CD14-positive monocyte (primary cell): ENCODE measurements at regions not wholly inside any gene's neighbourhood (a gene's known extent, or its start where the extent isn't known, plus 50 kb on each side); places are given as distances from the start of the nearest gene placed in this dataset.

Experiments used
- DNase-seq, 3 donors: peaks; one replicate each; pipeline ENCODE4 v3.0.0-alpha.2; 2011 to 2022
- H2AFZ ChIP-seq: 2 replicates; pipeline ENCODE4 v1.6.0; 2012; ENCODE audit warnings: mild to moderate bottlenecking, low read depth, low read length, inconsistent platforms; ENCODE audit not compliant: insufficient read depth, poor library complexity, severe bottlenecking
- H3K27ac ChIP-seq, 2 donors: 1 replicate in 1 of 2; 2 replicates in 1 of 2; pipeline ENCODE4 v1.5.1; 2012 to 2013; ENCODE audit warnings: low read length in 2 of 2, control low read depth in 1 of 2, inconsistent platforms in 1 of 2, low read depth in 1 of 2, mild to moderate bottlenecking in 1 of 2
- H3K27me3 ChIP-seq, 2 donors: one replicate each; pipeline versions ENCODE4 v1.6.0 to v1.6.1; 2011 to 2013; ENCODE audit warnings: low read length in 2 of 2; ENCODE audit not compliant: control insufficient read depth in 2 of 2, insufficient read depth in 2 of 2
- H3K36me3 ChIP-seq, 2 donors: replicated peaks in 1 of 2; 1 replicate in 1 of 2; 2 replicates in 1 of 2; pipeline versions ENCODE4 v1.5.1 to v1.6.1; 2012 to 2013; ENCODE audit warnings: low read length in 2 of 2, control low read depth in 1 of 2, inconsistent platforms in 1 of 2, mild to moderate bottlenecking in 1 of 2; ENCODE audit not compliant: insufficient read depth in 2 of 2, control insufficient read depth in 1 of 2
- H3K4me1 ChIP-seq, 2 donors: 1 replicate in 1 of 2; 2 replicates in 1 of 2; pipeline versions ENCODE4 v1.5.1 to v1.6.1; 2012 to 2013; ENCODE audit warnings: low read length in 2 of 2, control low read depth in 1 of 2, inconsistent platforms in 1 of 2, mild to moderate bottlenecking in 1 of 2, moderate library complexity in 1 of 2; ENCODE audit not compliant: insufficient read depth in 2 of 2, control insufficient read depth in 1 of 2
- H3K4me2 ChIP-seq: replicated peaks from 2 replicates; pipeline ENCODE3; 2012; ENCODE audit warnings: low read length, moderate library complexity, mild to moderate bottlenecking; ENCODE audit not compliant: poor library complexity, severe bottlenecking; ENCODE audit errors: extremely low read depth
- H3K4me3 ChIP-seq, 3 experiments: fragments of 200-600 bp in 1 of 3; sonication (generic) in 1 of 3; replicated peaks in 1 of 3; 1 replicate in 2 of 3; 2 replicates in 1 of 3; pipeline ENCODE4 v1.5.1; 2011 to 2013; ENCODE audit warnings: low read length in 3 of 3, mild to moderate bottlenecking in 3 of 3, control low read depth in 2 of 3, low read depth in 2 of 3, inconsistent platforms in 1 of 3, moderate library complexity in 1 of 3
- H3K79me2 ChIP-seq: 2 replicates; pipeline ENCODE4 v1.6.0; 2012; ENCODE audit warnings: mild to moderate bottlenecking, control low read depth, inconsistent platforms, low read length, moderate library complexity; ENCODE audit not compliant: insufficient read depth
- H3K9ac ChIP-seq: 2 replicates; pipeline ENCODE4 v1.6.0; 2017; ENCODE audit warnings: low read length, mild to moderate bottlenecking; ENCODE audit not compliant: insufficient read depth, poor library complexity, severe bottlenecking
- H3K9me3 ChIP-seq, 2 donors: replicated peaks in 1 of 2; 1 replicate in 1 of 2; 2 replicates in 1 of 2; pipeline versions ENCODE4 v1.5.1 to v1.6.1; 2012 to 2013; ENCODE audit warnings: low read length in 2 of 2, control low read depth in 1 of 2; ENCODE audit not compliant: control insufficient read depth in 1 of 2, insufficient read depth in 1 of 2
- H4K20me1 ChIP-seq: 2 replicates; pipeline ENCODE4 v1.6.0; 2012; ENCODE audit warnings: mild to moderate bottlenecking, low read length, control low read depth, moderate library complexity; ENCODE audit not compliant: insufficient read depth
- H3K27ac Mint-ChIP-seq, 7 donors: one replicate each; pipeline ENCODE4 v1.8.0; 2020; ENCODE audit warnings: mild to moderate bottlenecking in 7 of 7, mixed read lengths in 7 of 7, moderate library complexity in 6 of 7, inconsistent platforms in 2 of 7
- H3K27me3 Mint-ChIP-seq, 3 donors: one replicate each; pipeline ENCODE4 v1.8.0; 2021 to 2022; ENCODE audit warnings: low read depth in 3 of 3, mild to moderate bottlenecking in 3 of 3, mixed read lengths in 3 of 3, moderate library complexity in 3 of 3, inconsistent platforms in 1 of 3
- H3K36me3 Mint-ChIP-seq, 2 donors: one replicate each; pipeline ENCODE4 v1.8.0; 2020; ENCODE audit warnings: mixed read lengths in 2 of 2, inconsistent platforms in 1 of 2, mild to moderate bottlenecking in 1 of 2
- H3K4me1 Mint-ChIP-seq: one replicate; pipeline ENCODE4 v1.8.0; 2020; ENCODE audit warnings: mild to moderate bottlenecking, mixed read lengths
- H3K4me3 Mint-ChIP-seq, 2 donors: one replicate each; pipeline ENCODE4 v1.8.0; 2020; ENCODE audit warnings: mild to moderate bottlenecking in 2 of 2, mixed read lengths in 2 of 2, moderate library complexity in 1 of 2
- H3K9me3 Mint-ChIP-seq, 7 donors: one replicate each; pipeline ENCODE4 v1.8.0; 2020 to 2022; ENCODE audit warnings: mixed read lengths in 7 of 7, mild to moderate bottlenecking in 6 of 7, moderate library complexity in 6 of 7, inconsistent platforms in 2 of 7
- whole genome bisulfite sequencing: methylation state at CpG from one replicate; pipeline ENCODE4 v1.1.5; 2013; ENCODE audit warnings: missing lambda C conversion rate; ENCODE audit not compliant: insufficient coverage; 5-methylcytosine and 5-hydroxymethylcytosine counted together
- intact Hi-C, 2 donors: fragments of 100-400 bp; cut with micrococcal nuclease; formaldehyde crosslinking; loops; one replicate each; pipeline versions ENCODE4 v1.15.0 to v1.15.1; 2023
- TF ChIP-seq, protein P1 (sequence below): fragments of 200-600 bp; IDR thresholded peaks from one replicate; pipeline ENCODE4 v1.8.0; 2022; ENCODE audit warnings: antibody characterized with exemption, mild to moderate bottlenecking

DNA sequence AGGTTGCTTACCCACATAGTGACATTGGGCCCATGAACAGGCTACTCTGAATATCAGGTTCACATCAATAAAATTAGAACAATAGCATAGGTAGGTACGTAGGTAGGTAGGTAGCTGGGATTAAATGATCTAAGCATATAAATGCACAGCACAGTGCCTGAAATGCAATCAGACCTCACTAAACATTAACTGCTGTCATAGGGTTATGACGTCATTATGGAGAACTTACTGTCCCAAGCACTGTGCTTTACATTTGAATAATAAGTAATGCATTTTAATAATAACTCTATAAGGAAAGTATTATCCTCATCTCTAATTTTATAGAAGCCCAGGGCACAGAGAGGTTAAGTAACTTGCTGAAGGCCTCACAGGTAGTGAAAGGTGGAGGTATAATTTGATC, 112.5 kb downstream of the RPS24 start:
- intact Hi-C loops, result no loop called here

DNA sequence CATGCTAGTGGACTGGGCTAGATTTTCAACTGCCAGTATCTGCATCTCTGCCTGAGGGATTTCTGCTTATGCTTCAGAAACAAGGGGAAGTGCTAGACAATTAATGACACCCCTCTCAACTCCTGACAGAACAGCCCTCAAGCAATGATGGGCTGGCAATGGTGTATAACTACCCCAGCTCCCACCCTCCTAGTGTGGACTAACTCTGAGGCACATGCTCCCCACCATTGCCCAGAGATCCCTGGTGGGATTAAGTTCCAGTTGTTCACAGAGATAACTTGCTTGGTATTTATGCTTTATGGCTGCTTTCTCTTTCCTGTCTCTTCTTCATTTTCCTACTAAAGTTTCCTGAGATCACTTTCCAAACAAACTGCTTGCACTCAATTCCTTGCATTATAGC, 113.5 kb downstream of the RPS24 start:
- Mint-ChIP-seq H3K4me3 (no peak overlapping the region), H3K9me3 (peaks cover 1 to 23% (median 9%) of the 10 kb centered on the region in 7 donors), H3K27ac (no peak overlapping the region), H3K27me3 (peaks cover 3 to 5% (median 5%) of the 10 kb centered on the region in 3 donors), H3K4me1 (no peaks in the 10 kb centered on the region), H3K36me3 (no peaks in the 10 kb centered on the region)
- H3K4me2 ChIP-seq, result no peak overlapping the region
- no peak overlapping the region for H3K27ac ChIP-seq
- H3K79me2 ChIP-seq, result no peaks in the 10 kb centered on the region
- H3K9ac ChIP-seq, result no peak overlapping the region
- H3K36me3 ChIP-seq, result no peaks in the 10 kb centered on the region
- H3K4me1 ChIP-seq, result no peaks in the 10 kb centered on the region
- H2AFZ ChIP-seq, result no peak overlapping the region
- H3K9me3 ChIP-seq, result peaks cover 0 to 4% of the 10 kb centered on the region in 2 donors
- DNase-seq, result no peak
- TF ChIP-seq, protein P1, sequence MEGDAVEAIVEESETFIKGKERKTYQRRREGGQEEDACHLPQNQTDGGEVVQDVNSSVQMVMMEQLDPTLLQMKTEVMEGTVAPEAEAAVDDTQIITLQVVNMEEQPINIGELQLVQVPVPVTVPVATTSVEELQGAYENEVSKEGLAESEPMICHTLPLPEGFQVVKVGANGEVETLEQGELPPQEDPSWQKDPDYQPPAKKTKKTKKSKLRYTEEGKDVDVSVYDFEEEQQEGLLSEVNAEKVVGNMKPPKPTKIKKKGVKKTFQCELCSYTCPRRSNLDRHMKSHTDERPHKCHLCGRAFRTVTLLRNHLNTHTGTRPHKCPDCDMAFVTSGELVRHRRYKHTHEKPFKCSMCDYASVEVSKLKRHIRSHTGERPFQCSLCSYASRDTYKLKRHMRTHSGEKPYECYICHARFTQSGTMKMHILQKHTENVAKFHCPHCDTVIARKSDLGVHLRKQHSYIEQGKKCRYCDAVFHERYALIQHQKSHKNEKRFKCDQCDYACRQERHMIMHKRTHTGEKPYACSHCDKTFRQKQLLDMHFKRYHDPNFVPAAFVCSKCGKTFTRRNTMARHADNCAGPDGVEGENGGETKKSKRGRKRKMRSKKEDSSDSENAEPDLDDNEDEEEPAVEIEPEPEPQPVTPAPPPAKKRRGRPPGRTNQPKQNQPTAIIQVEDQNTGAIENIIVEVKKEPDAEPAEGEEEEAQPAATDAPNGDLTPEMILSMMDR, result no peak
- no peaks in the 10 kb centered on the region for H4K20me1 ChIP-seq
- H3K27me3 ChIP-seq, result no peaks in the 10 kb centered on the region
- intact Hi-C loops, result no loop called here
- no peak overlapping the region for H3K4me3 ChIP-seq

More for the DNA sequence above, 112.5 kb downstream of the RPS24 start:
- Histone ChIP-seq H3K27me3 (no peaks in the 10 kb centered on the region), H3K79me2 (no peaks in the 10 kb centered on the region), H3K4me1 (no peaks in the 10 kb centered on the region), H3K9me3 (peaks cover 0 to 4% of the 10 kb centered on the region in 2 donors), H3K4me2 (no peak overlapping the region), H3K27ac (no peak overlapping the region), H3K9ac (no peak overlapping the region), H2AFZ (no peak overlapping the region), H3K4me3 (no peak overlapping the region), H4K20me1 (no peaks in the 10 kb centered on the region), H3K36me3 (no peaks in the 10 kb centered on the region)
- Mint-ChIP-seq H3K4me3 (no peak overlapping the region), H3K27me3 (peaks cover 3 to 5% (median 5%) of the 10 kb centered on the region in 3 donors), H3K9me3 (peaks cover 1 to 23% (median 9%) of the 10 kb centered on the region in 7 donors), H3K4me1 (no peaks in the 10 kb centered on the region), H3K27ac (no peak overlapping the region), H3K36me3 (no peaks in the 10 kb centered on the region)
- no peak for DNase-seq
- WGBS, result no CpG with 5 or more reads among the region's 2 CpGs
- TF ChIP-seq, protein P1, result no peak
